GM21367 (cell line): ENCODE measurements at regions not wholly inside any gene's neighbourhood (a gene's known extent, or its start where the extent isn't known, plus 50 kb on each side); places are given as distances from the start of the nearest gene placed in this dataset.
"Not testable (repeated sequence)": the region's sequence is repeated elsewhere in the genome, so short reads cannot be mapped to it uniquely, and the experiment has no call there.

Experiments used
- ATAC-seq: cut with Tn5 transposase; IDR thresholded peaks from one replicate; pipeline ENCODE4 v1.9.1; 2021; ENCODE audit not compliant: unreplicated experiment

DNA sequence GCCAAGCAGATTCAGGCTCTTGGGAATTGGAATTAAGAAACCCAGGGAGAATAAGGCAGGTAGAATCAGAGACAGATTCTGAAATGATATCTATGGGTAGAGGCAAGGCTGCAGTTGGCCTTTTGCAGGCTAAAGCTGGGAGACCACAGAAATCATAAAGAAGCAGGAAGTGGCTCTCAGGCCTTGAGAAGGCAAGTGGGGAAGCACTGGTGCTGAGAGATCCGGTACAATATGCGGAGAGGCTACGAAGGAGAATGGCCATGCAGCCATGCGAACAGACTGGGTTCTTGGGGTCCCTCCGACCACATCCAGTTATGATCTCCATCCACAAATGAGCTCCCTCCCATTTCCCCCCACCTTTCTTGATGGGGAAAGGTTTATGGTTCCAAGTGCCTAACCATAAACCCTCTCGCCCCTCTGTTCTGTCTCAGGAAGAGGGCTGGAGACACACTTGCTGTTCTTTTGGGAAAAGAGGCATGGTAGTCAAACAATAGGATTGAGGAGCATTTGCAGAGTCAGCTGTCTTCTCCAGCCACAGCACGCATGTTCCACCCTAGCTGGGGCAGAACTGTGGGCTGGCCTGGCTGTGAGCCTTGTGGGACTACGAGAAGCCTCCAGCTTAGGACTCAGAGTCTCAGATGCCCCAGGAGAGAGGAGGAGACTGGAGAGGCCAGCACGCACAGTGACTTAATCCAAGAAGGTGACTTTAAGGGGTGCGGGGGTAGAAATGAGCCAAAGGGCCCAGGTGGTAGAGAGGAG, 99.6 kb downstream of the RPLP1 start:
- ATAC-seq: no peak

DNA sequence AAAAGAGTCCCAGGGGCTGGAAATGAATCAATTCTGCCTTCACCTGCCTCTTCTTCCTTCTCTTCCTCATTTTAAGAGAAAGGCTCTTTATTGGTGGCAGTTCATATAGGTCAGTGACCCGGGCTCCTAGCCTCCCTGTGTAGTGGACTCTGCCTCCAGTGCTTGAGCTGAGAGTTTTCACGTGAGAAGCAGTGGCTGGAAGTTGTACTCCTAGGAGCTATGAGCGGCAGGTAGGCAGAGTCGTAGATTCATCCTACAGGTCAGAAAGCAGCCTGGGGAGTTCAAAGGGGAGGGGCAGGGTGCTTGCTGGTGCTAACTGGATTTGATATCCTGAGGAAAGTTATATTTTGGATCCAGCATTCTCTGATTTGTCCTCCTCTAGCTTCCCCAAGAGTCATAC, 101.1 kb downstream of the RPLP1 start:
- ATAC-seq: no peak

DNA sequence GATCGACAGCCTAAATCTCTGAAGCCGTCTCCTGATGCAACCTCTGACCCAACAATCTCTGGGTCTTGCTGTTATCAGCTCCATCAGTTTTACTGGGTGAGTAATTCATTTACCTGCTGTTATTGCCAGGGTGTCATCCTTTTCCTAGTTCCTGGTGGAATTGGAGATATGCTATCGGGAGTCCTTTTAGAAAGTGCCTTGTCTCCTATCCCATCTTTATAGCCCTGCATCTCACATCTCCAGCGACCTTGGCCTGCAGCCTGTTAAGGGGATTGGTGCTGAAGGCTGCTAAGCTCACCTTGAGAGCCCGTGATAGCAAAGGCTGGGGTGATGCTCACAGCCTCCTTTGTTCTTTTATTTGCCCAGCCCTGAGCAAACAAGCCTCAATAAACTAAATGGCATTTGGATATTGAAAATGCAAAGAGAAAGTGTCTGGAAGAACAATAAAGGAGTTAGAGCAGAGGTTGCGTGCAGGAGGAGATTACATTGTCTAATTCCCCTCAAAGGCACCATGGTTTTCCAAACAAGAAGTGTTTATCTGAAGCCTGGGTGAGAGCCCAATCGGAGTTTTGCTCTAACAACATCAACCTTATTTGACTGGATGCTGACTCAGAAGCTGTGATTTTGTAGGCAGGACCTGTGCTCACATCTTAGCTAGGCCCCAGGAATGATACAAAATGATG, 101.8 kb downstream of the RPLP1 start:
- ATAC-seq: no peak

DNA sequence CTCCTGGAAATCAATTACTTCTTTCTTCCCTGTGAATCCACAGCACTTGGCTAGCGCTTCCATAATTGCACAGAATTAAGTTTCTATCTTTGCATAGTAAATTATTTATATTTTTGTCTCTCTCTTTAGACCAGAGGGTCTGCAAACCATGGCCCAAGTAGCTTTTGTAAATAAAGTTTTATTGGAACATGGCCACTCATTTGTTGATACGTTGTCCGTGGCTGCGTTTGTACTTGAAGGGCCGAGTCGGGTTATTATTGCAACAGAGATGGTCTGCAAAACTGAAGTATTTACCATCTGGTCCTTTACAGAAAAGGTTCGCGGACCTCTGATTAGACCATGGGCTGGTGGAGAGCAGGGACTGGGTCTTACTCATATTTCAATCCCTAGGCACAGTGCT, 102.5 kb downstream of the RPLP1 start:
- no peak for ATAC-seq

DNA sequence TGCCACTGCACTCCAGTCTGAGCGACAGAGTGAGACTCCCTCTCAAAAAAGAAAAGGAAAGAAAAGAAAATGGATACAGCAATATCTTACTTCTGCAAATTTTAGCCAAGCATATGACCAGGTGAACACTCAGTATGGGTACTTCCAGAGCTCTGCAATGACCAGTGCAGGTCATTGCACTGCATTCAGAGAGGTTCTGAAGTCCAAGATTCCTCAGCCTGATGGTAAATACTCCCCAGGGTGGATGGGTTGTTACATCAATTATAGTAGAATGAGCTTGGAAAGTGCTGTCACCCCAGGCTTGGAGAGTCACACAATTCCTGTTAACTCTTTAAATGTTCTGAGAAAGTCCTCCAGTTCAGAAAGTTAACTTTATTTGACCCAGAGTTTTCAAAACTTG, 103.7 kb downstream of the RPLP1 start:
- ATAC-seq: no peak

DNA sequence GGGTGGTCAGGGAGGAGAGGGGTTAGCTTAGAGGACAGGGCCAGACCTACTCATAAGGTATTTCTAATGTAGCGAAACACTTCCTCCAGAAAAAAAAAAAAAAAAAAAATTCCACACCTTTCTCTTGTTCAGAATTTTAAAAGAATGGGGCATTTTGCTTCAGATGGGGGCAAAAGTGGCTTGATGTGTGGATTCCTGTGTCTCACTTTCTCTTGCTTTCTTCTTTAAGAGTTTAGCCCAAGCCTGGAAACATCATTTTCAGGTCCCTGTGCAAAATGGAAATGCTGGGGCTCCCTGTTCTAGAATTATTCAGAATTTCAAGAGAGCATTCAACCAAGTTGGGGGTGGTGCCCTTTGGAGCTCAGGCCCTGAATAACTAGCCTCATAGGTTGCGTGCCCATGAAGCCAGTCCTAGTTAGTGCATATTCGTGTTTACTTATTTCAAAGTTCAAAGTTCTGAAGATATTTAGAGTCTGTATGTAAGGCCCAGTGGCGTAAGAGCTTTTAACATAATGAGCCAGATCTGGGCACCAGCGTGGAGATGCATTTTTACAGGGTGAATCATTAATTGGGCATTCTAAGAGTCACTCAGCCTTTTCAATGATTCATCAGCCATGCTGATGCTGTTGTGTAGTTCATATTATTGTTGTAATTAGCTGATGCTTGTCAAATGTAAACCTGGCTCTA, 104.5 kb downstream of the RPLP1 start:
- ATAC-seq: no peak

DNA sequence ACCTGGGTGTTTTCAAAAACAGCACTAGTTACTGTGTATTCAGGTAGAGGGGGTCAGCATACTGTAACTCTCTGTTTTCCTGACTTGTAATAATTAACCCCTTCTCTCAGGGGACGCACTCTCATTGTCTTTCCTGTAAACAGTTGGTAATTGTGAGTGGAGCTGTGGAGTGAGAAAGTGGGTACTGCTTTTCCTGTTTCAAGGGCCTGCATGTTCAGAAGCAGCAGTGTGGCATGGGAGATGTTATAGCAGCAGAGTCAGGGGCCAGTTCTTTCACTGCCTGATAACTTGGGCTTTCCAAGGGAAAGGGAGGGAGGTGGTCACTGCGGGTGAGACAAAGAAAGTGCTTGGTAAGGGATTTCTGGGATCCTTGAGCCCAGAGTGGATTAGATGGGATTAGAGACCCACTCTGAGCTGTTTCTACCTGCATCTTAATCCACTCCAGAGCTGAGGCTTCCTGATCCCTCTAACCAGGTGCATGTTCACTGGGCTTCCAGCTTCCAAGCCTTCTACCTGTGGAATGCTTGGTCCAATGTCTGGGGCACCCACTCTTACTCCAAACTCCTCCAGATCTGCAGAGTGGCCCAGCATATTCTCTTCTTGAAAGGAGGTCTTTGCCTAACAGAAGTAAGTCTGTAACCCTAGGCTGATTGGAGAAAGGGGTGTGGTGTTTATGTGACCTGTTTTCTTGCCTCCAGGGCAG, 105.2 kb downstream of the RPLP1 start:
- ATAC-seq: no peak

DNA sequence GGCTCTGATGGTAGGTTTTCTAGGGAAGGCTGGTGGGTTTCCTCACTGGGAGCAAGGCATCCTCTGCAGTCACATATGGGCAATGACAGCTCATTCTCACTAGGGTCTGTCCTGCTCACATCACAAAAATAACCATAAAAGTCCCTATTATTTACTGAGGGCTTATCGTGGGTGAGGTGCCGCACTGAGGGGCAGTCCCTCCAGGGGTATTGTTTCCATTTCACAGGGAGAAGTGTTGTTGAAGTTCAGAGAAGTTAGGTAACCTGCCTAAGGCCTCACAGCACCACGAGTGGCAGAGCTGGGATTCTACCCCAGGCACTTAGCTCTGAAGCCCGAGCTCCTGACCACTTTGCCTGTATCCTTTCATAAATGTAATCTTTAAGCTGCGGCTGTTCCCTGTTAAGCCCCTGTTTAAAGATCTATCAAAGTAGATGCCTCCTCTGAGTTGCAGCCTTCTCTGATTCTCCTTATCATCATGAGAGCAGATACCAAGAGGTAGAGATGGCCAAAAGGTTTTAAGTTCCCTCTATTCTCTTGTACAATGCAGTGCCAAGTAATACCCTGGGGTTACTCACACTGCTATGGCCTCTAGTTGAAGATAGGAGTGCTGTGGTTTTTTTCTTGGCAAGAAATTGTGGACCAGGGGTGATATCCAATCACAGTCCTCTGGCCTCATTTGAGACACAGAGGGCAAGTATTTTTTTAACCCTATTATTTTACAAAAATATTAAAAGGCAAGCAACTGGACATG, 107.0 kb downstream of the RPLP1 start:
- ATAC-seq: no peak

DNA sequence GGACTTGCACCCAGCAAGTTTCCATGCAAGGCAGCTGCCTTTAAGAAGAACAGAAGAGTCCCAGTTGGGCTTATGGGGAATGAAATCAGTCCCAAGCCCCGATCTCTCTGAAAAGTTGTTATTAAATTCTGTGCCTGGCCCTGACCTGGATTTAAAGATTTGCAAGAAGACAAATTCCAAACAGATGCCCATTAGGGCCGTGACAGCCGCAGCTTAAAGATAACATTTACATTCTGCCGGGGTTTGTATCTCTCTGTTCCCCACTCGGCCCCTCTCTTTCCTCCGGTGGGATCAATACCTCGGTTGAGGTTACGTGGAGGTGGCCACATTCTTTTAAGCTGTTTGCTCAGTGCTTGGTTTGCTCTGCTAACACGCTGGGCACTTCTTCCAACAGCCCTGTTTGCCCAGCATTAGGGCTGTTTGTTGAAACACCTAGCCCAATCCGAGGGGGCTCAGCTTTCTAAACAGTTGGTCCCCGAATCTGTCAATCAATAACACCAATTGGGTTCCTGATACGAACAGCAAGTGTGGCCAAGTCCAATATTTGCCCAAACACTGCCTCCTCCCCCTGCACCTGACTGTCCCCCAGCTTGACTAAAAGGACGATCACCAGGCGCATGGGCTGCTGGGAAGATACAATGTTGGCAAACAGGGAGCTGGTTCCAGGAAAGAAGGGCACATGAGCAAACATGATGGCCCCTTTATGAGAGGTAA, 108.6 kb downstream of the RPLP1 start:
- ATAC-seq: no peak

DNA sequence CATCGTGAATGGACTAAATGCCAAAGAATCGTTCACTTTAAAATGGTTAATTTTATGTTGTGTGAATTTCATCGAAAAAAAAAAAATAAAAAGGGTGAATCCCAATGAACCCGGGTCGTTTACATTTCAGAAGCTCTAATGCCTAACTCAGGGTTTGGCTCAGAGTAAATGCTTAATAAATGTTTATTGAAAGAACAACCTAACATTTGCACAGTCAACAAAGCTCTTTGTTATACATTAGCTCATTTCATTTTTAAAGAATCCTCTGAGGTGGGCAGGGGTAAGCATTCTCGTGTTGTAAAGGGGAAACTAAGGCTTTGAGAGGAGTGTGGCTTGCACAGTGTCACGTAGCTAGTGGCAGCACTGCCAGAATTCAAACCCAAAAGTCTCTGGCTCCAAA, 109.5 kb downstream of the RPLP1 start:
- ATAC-seq: no peak

DNA sequence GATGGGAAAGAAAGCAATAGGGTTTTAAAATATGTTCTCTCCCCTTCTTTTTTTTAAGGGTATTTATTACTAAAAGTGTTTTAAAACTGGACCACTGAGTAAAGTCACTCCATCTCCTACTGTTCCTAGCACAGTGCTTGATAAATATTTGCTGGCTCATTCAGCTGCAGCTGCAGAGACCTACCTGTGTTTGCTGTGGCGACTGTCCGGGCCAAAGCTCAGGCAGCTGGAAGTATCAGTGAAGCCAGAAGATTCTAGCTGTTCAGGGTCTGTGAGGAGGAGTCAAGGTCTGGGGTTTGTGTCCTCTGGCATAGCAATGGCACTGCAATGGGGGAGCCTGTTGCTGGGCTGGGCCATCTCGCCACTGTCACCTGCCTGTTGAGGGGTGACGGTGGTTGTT, 109.9 kb downstream of the RPLP1 start:
- no peak for ATAC-seq

DNA sequence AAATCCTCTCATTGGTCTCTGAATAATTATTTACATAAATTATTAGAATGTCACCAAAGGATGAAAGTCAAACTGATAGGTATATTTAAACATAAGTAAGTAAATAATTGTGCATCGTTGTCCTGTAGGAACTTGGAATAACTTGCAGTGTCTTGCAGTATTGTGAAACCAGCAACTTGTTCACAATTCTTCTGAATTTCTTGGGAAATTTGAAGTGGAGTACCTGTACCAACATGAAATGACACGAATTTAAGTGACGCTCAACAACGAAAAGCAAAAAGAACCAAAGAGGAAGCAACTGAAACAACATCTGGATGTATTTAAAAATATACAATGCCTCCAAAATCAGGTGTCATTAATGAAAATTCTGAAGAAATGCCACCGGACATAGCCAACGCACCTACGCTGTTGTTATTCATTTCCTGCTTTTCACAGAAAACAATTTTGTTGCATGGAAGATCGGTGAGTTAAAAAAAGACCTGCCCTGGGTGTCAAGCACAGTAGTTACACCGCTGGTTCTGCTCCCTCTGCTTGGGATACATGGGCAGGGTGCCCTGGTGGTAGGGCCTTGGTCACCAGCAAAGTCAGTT, 112.5 kb downstream of the RPLP1 start:
- ATAC-seq: no peak

DNA sequence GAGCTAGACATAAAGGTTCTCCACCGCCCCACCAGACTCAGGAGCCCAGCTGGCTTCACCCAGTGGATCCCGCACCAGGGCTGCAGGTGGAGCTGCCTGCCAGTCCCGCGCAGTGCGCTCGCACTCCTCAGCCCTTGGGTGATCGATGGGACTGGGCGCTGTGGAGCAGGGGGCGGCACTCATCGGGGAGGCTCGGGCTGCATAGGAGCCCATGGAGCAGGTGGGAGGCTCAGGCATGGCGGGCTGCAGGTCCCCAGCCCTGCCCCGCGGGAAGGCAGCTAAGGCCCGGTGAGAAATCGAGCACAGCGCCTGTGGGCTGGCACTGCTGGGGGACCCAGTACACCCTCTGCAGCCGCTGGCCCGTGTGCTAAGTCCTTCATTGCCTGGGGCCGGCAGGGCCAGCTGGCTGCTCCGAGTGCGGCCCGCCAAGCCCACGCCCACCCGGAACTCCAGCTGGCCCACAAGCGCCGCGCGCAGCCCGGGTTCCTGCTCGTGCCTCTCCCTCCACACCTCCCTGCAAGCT, 114.7 kb downstream of the RPLP1 start:
- not testable (repeated sequence) for ATAC-seq

DNA sequence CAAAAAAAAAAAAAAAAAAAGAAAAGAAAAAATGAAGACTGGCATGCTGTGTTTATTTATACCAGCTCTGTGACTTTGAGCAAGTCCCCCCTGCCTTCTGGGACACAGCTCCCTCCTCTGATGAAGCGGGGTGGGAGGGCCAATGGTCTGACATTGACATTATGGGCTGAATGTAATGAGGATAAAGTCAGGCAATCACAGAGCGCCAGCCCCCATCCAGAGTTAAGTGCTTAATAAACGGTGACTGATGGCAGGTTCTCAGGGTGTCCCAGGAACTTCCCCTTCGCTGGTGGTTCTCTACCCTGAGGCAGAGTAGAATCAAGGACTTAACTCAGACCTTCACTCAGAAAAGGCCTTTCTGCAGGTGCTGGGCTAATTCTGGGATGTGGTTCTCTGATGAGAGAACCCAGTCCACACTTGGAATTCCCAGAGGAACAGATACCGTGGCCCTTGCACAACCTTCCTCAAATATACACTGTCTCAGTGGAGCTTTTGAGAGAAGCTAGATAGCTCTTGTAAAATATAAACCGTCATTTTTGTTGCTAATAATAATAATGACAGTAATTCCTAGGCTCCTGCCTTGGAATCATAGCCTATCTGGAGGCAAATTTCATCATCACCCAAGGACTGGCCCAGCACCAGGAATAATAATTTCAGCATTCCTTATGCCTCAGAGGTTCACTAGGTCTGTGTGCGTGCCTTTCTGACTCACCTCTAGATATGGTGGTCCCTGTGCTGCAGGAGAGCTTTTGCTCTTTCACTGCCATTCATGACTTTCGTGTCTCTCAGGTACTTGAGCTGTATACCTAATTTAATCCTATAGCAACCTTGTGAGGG, 115.8 kb downstream of the RPLP1 start:
- no peak for ATAC-seq

DNA sequence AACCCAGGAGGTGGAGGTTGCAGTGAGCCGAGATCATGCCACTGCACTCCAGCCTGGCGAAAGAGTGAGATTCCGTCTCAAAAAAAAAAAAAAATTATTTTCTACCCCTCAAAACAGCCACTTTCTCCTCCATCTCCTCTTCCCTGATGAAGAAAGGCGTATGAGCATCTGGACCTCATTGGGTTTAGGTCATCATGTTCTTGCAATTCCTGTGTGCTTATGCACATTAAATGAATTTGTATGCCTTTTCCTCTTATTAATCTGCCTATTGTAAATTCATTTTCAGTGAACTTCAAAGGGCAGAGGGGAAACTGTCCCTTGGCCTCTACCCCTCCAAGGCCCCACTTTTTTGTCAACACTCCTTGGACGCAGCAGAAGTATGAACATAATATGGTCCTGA, 117.8 kb downstream of the RPLP1 start:
- ATAC-seq: no peak

DNA sequence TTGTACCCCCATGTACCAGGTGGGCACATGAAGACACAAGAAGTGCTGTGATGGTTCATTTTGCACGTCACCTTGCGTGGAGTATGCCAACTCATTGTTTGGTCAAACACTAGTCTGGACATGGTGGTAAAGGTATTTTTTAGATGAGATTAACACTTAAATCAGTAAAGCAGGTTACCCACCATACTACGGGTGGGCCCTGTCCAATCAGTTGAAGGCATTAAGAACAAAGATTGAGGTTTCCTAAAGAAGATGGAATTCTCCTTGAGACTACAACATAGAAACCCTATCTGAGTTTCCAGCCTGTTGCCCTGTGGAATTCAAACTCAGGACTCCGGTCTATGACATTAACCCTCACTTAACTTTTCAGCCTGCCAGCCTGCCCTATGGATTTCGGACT, 118.4 kb downstream of the RPLP1 start:
- ATAC-seq: no peak

DNA sequence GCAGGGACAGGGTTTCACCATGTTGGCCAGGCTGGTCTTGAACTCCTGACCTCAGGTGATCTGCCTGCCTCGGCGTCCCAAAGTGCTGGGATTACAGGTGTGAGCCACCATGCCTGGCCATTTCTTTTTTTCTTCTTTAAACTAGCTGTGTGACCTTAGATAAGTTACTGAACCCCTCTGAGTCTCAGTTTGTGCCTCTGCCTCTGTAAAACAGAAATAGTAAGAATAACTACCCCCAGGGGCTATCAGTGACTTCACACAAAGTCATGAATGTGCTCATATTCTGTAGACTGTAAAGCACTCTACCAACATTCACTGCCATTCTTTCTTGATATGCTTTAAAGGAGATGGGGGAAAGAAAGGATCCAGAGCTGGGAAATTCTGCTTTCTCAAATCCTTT, 120.7 kb downstream of the RPLP1 start:
- not testable (repeated sequence) for ATAC-seq

DNA sequence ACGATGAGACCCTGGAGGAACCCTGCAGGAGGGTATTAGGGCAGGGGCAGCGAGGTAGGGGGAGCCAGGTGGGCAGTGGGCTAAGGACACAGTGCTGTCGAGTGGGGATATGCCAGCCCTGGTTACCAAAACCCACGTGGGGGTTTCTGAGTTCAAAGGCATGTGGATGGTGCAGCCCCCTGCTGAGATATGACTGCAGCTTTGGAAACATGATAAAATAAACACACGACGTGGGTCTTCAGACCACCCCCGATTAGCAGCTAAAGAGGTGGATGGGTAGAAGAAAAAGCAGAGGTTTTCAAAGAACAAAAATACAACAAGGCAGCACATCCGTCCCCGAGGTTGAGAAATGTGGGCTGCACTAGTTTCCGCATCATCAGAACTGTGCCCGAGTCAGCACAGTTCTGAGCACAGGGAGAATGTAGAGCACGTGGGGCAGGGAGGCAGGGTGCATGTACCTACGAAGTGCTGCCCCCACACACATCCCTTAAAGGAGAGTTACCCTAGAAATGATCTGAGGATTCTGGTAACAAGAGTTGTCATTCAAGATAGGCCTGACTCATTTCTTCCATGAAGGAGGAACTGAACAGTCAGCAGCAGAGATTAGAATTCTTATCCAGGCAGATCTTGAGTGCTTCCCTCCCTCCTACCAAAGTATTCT, 121.3 kb downstream of the RPLP1 start:
- no peak for ATAC-seq
